ENCODE measurements at regions not wholly inside any gene's neighbourhood (a gene's known extent, or its start where the extent isn't known, plus 50 kb on each side); places are given as distances from the start of the nearest gene placed in this dataset.

DNA sequence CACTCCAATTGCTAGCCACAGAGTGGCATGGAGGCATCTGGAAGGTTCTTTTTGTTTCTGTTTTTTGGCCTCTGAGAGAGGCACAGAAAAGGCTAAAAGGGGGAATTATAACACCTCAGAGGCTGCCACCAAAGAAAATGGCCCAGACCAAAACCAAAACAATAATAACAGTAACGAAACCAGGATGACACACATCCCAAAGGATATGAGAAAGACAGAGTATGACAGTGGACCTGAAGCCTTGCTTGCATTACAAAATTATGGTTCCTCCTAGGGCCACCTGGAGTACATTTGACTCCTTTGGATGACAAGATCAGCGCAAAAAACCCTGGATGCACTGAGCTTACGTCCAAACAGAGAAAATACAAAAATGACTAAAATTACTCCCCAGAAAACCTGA, 152.7 kb downstream of the AEBP2 start:
- 96% methylated on average over 3 of the region's 3 CpGs for WGBS
- Histone ChIP-seq H3K27me3 (ENCODE audit: control insufficient read depth in 4 of 4, insufficient read depth in 4 of 4, low read length in 3 of 4) (no peaks in the 10 kb centered on the region), H3K9me3 (ENCODE audit: control insufficient read depth in 4 of 4, low read length in 3 of 4) (no peaks in the 10 kb centered on the region), H3K4me1 (ENCODE audit: control insufficient read depth in 4 of 4, insufficient read depth in 4 of 4, low read length in 3 of 4) (no peaks in the 10 kb centered on the region), H3K36me3 (ENCODE audit: control insufficient read depth in 4 of 4, insufficient read depth in 3 of 4, low read depth in 1 of 4, low read length in 3 of 4) (no peaks in the 10 kb centered on the region), H3K9ac (ENCODE audit: low read depth in 1 of 2, low read length in 2 of 2) (no peak overlapping the region), H3K27ac (ENCODE audit: low read depth in 1 of 2, low read length in 2 of 2) (no peak overlapping the region), H3K4me3 (ENCODE audit: low read depth in 1 of 3, low read length in 3 of 3) (no peak overlapping the region)
- TF ChIP-seq RAD21 (IDR thresholded peaks at IDR 0.05) (no peak), JUND (IDR thresholded peaks at IDR 0.05) (no peak), NR2F2 (IDR thresholded peaks at IDR 0.05) (no peak), YY1 (IDR thresholded peaks at IDR 0.05) (no peak), EGR1 (IDR thresholded peaks at IDR 0.05; ENCODE audit: low read depth in 2 of 2) (no peak), RXRA (IDR thresholded peaks at IDR 0.05) (no peak), SP1 (IDR thresholded peaks at IDR 0.05) (no peak), HNF4G (IDR thresholded peaks at IDR 0.05) (no peak), TAF1 (conservative IDR thresholded peaks at IDR 0.05) (no peak), FOXA1 (IDR thresholded peaks at IDR 0.05) (no peak), GABPA (IDR thresholded peaks at IDR 0.05 in 1 of 2, conservative IDR thresholded peaks at IDR 0.05 in 1 of 2) (no peak), FOXA2 (IDR thresholded peaks at IDR 0.05) (no peak)
- TF ChIP-seq, protein P1, sequence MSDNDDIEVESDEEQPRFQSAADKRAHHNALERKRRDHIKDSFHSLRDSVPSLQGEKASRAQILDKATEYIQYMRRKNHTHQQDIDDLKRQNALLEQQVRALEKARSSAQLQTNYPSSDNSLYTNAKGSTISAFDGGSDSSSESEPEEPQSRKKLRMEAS (IDR thresholded peaks at IDR 0.05), result no peak
- TF ChIP-seq, protein P2, sequence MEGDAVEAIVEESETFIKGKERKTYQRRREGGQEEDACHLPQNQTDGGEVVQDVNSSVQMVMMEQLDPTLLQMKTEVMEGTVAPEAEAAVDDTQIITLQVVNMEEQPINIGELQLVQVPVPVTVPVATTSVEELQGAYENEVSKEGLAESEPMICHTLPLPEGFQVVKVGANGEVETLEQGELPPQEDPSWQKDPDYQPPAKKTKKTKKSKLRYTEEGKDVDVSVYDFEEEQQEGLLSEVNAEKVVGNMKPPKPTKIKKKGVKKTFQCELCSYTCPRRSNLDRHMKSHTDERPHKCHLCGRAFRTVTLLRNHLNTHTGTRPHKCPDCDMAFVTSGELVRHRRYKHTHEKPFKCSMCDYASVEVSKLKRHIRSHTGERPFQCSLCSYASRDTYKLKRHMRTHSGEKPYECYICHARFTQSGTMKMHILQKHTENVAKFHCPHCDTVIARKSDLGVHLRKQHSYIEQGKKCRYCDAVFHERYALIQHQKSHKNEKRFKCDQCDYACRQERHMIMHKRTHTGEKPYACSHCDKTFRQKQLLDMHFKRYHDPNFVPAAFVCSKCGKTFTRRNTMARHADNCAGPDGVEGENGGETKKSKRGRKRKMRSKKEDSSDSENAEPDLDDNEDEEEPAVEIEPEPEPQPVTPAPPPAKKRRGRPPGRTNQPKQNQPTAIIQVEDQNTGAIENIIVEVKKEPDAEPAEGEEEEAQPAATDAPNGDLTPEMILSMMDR (IDR thresholded peaks at IDR 0.05; ENCODE audit: low read depth, low read length, missing input control), result no peak
- TF ChIP-seq, protein P3, sequence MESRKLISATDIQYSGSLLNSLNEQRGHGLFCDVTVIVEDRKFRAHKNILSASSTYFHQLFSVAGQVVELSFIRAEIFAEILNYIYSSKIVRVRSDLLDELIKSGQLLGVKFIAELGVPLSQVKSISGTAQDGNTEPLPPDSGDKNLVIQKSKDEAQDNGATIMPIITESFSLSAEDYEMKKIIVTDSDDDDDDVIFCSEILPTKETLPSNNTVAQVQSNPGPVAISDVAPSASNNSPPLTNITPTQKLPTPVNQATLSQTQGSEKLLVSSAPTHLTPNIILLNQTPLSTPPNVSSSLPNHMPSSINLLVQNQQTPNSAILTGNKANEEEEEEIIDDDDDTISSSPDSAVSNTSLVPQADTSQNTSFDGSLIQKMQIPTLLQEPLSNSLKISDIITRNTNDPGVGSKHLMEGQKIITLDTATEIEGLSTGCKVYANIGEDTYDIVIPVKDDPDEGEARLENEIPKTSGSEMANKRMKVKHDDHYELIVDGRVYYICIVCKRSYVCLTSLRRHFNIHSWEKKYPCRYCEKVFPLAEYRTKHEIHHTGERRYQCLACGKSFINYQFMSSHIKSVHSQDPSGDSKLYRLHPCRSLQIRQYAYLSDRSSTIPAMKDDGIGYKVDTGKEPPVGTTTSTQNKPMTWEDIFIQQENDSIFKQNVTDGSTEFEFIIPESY (IDR thresholded peaks at IDR 0.05), result no peak
- TF ChIP-seq, protein P4, sequence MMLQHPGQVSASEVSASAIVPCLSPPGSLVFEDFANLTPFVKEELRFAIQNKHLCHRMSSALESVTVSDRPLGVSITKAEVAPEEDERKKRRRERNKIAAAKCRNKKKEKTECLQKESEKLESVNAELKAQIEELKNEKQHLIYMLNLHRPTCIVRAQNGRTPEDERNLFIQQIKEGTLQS (IDR thresholded peaks at IDR 0.05), result no peak
- TF ChIP-seq, protein P5, sequence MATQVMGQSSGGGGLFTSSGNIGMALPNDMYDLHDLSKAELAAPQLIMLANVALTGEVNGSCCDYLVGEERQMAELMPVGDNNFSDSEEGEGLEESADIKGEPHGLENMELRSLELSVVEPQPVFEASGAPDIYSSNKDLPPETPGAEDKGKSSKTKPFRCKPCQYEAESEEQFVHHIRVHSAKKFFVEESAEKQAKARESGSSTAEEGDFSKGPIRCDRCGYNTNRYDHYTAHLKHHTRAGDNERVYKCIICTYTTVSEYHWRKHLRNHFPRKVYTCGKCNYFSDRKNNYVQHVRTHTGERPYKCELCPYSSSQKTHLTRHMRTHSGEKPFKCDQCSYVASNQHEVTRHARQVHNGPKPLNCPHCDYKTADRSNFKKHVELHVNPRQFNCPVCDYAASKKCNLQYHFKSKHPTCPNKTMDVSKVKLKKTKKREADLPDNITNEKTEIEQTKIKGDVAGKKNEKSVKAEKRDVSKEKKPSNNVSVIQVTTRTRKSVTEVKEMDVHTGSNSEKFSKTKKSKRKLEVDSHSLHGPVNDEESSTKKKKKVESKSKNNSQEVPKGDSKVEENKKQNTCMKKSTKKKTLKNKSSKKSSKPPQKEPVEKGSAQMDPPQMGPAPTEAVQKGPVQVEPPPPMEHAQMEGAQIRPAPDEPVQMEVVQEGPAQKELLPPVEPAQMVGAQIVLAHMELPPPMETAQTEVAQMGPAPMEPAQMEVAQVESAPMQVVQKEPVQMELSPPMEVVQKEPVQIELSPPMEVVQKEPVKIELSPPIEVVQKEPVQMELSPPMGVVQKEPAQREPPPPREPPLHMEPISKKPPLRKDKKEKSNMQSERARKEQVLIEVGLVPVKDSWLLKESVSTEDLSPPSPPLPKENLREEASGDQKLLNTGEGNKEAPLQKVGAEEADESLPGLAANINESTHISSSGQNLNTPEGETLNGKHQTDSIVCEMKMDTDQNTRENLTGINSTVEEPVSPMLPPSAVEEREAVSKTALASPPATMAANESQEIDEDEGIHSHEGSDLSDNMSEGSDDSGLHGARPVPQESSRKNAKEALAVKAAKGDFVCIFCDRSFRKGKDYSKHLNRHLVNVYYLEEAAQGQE (IDR thresholded peaks at IDR 0.05), result no peak
- no peak for DNase-seq (ENCODE audit: low spot score)
